GM10248 (cell line): ENCODE measurements at regions not wholly inside any gene's neighbourhood (a gene's known extent, or its start where the extent isn't known, plus 50 kb on each side); places are given as distances from the start of the nearest gene placed in this dataset.

Source experiments
- CTCF ChIA-PET: fragments of 300-600 bp; sonication (Branson Sonifier 250); formaldehyde crosslinking; extraction: SDS; loops from one replicate; lab custom pipeline; 2021; ENCODE audit warnings: antibody characterized with exemption; lab: Yijun Ruan, JAX
- POLR2A ChIA-PET: fragments of 350-650 bp; sonication (Branson Sonifier 250); formaldehyde crosslinking; extraction: SDS; loops from one replicate; lab custom pipeline; 2020; ENCODE audit warnings: antibody characterized with exemption; lab: Yijun Ruan, JAX
- DNase-seq: peaks from one replicate; pipeline ENCODE4 v3.0.0; 2012; ENCODE audit errors: extremely low spot score
- CTCF ChIP-seq: IDR thresholded peaks from 2 replicates; pipeline ENCODE4 v1.5.1; 2012; ENCODE audit warnings: mild to moderate bottlenecking, low read depth; ENCODE audit errors: extremely low read depth, missing control alignments, control extremely low read depth

DNA sequence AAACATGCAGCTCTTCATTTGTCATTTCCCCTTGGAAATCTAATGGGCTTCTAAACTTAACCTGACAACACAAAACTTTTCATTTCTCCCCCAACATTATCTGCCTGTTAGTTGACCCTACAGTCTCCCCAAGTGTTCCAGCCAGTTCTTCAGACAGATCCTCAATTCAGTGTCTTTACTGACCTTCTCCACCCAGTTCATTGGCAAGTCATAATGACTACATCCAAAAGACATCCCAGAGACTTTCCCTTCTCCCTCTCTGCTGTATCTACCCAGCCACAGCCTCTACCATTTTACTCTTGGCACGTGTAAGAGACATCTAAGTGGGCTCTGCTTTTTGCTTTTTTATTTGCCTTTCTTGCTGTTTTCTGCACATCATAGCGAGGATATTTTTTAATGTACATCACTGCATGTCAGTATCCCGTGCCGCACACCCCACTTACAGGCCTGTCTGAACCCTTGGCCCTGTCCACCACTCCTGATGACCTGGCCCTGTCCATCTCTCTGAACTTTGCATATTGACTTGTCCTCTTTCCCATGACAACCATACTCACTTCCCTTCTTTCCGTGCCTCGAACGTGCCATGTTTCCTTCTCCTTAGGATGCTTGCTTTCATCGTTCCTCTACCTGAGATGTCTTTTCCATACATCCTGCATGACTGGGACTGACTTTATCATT lies 391.9 kb downstream of the IRS2 start:
- no peak for TF ChIP-seq CTCF
- CTCF ChIA-PET = no interaction called here
- POLR2A ChIA-PET = no interaction called here
- DNase-seq = no peak

GRCh38 chr13:109393045-109393444 lies 393.3 kb downstream of the IRS2 start:
- TF ChIP-seq CTCF = no peak
- DNase-seq = no peak
- POLR2A ChIA-PET = no interaction called here
- CTCF ChIA-PET = no interaction called here

GRCh38 chr13:109390391-109390790 lies 396.0 kb downstream of the IRS2 start:
- no peak for DNase-seq
- TF ChIP-seq CTCF = no peak
- POLR2A ChIA-PET = no interaction called here
- CTCF ChIA-PET = no interaction called here

- TF ChIP-seq CTCF = no peak
- ChIA-PET CTCF (no interaction called here), POLR2A (no interaction called here)
- no peak for DNase-seq
These were observed 396.5 kb downstream of the IRS2 start for GRCh38 chr13:109389892-109390345.

DNA sequence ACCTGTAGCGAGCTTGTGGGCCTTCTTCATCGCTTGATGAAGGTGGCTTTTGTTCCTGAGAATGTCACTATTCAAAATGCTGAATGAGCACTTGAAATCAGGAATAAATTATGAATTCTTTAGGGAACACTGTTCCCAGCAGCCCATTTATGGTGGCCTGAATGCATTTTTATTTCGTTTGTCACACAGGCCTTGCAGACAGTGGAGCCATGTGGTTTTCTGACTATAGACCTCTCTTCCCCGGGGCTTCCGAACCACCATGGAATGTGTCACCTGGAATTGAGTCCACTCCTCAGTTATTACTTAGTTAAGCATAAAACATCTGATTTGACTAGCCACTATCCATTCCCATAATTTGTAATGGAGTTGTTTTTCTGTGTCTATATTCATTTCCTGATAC lies 396.9 kb downstream of the IRS2 start:
- DNase-seq = no peak
- POLR2A ChIA-PET = no interaction called here
- TF ChIP-seq CTCF = no peak
- CTCF ChIA-PET = no interaction called here

- no peak for DNase-seq
- CTCF ChIA-PET = no interaction called here
These were observed 398.9 kb downstream of the IRS2 start for GRCh38 chr13:109387471-109387870.

More at GRCh38 chr13:109387471-109387870, 398.9 kb downstream of the IRS2 start:
- POLR2A ChIA-PET = no interaction called here
- TF ChIP-seq CTCF = no peak
